Activated CD4-positive, alpha-beta memory T cell treated with anti-CD3 and anti-CD28 coated beads for 36 hours (primary cell): ENCODE measurements at regions not wholly inside any gene's neighbourhood (a gene's known extent, or its start where the extent isn't known, plus 50 kb on each side); places are given as distances from the start of the nearest gene placed in this dataset.
"Not testable (repeated sequence)": the region's sequence is repeated elsewhere in the genome, so short reads cannot be mapped to it uniquely, and the experiment has no call there.

Experiments used
- CTCF ChIA-PET: fragments of 350-600 bp; sonication (Branson Sonifier 250); formaldehyde crosslinking; loops from one replicate; lab custom pipeline; 2021; ENCODE audit warnings: antibody characterized with exemption, inconsistent platforms; lab: Charles Lee
- POLR2A ChIA-PET: fragments of 350-600 bp; sonication (Branson Sonifier 250); formaldehyde crosslinking; loops from one replicate; lab custom pipeline; 2021; ENCODE audit warnings: antibody characterized with exemption; lab: Charles Lee
- DNase-seq: peaks from one replicate; pipeline ENCODE4 v3.0.0-alpha.2; 2020
- H3K27ac Mint-ChIP-seq: one replicate; pipeline ENCODE4 v1.8.0; 2021; ENCODE audit warnings: mixed read lengths
- H3K27me3 Mint-ChIP-seq: one replicate; pipeline ENCODE4 v1.8.0; 2021; ENCODE audit warnings: mixed read lengths
- H3K36me3 Mint-ChIP-seq: one replicate; pipeline ENCODE4 v1.8.0; 2021; ENCODE audit warnings: mixed read lengths
- H3K4me1 Mint-ChIP-seq: one replicate; pipeline ENCODE4 v1.8.0; 2021; ENCODE audit warnings: low read depth, mixed read lengths
- H3K4me3 Mint-ChIP-seq: one replicate; pipeline ENCODE4 v1.8.0; 2021; ENCODE audit warnings: mild to moderate bottlenecking, mixed read lengths
- H3K9me3 Mint-ChIP-seq: one replicate; pipeline ENCODE4 v1.8.0; 2021; ENCODE audit warnings: mixed read lengths
- intact Hi-C: fragments of 100-400 bp; cut with micrococcal nuclease; formaldehyde crosslinking; loops from one replicate; pipeline ENCODE4 v1.15.1; 2023

- Mint-ChIP-seq H3K27ac (no peak overlapping the region), H3K36me3 (no peaks in the 10 kb centered on the region), H3K4me1 (no peaks in the 10 kb centered on the region), H3K9me3 (no peaks in the 10 kb centered on the region), H3K4me3 (no peak overlapping the region), H3K27me3 (no peaks in the 10 kb centered on the region)
- CTCF ChIA-PET = no interaction called here
- intact Hi-C loops = no loop called here
- DNase-seq = no peak
- POLR2A ChIA-PET = no interaction called here
Measured at GRCh38 chr5:75828029-75828428, 110.8 kb upstream of the POC5 start.

- ChIA-PET CTCF (no interaction called here), POLR2A (interaction anchor here (0.6 kb wide), 1 partner anchor 566 kb away, joined by 3 read pairs; no protein-coding TSS in a partner anchor)
- no peak overlapping the region for H3K27ac Mint-ChIP-seq
Measured at GRCh38 chr5:75824323-75824722, 107.1 kb upstream of the POC5 start.

GRCh38 chr5:75823811-75824210 lies 106.6 kb upstream of the POC5 start:
- intact Hi-C loops = no loop called here
- H3K27me3 Mint-ChIP-seq = peaks cover 8% of the 10 kb centered on the region
- CTCF ChIA-PET = no interaction called here

More at GRCh38 chr5:75824323-75824722, 107.1 kb upstream of the POC5 start:
- Mint-ChIP-seq H3K9me3 (no peaks in the 10 kb centered on the region), H3K36me3 (no peaks in the 10 kb centered on the region), H3K4me1 (no peaks in the 10 kb centered on the region), H3K27me3 (peaks cover 5% of the 10 kb centered on the region), H3K4me3 (no peak overlapping the region)
- intact Hi-C loops = no loop called here
- no peak for DNase-seq

GRCh38 chr5:75818661-75819060 lies 101.4 kb upstream of the POC5 start:
- ChIA-PET POLR2A (no interaction called here), CTCF (no interaction called here)
- Mint-ChIP-seq H3K36me3 (no peaks in the 10 kb centered on the region), H3K27me3 (peaks cover 15% of the 10 kb centered on the region), H3K4me3 (no peak overlapping the region), H3K4me1 (no peaks in the 10 kb centered on the region), H3K27ac (no peak overlapping the region), H3K9me3 (no peaks in the 10 kb centered on the region)
- intact Hi-C loops = no loop called here
- no peak for DNase-seq

More at GRCh38 chr5:75823811-75824210, 106.6 kb upstream of the POC5 start:
- DNase-seq = no peak
- no peak overlapping the region for H3K27ac Mint-ChIP-seq
- no peaks in the 10 kb centered on the region for H3K9me3 Mint-ChIP-seq
- no peak overlapping the region for H3K4me3 Mint-ChIP-seq
- no peaks in the 10 kb centered on the region for H3K4me1 Mint-ChIP-seq
- H3K36me3 Mint-ChIP-seq = no peaks in the 10 kb centered on the region
- POLR2A ChIA-PET = interaction anchor here (0.6 kb wide), 1 partner anchor 565 kb away, joined by 3 read pairs; no protein-coding TSS in a partner anchor

GRCh38 chr5:75799695-75800094 lies 82.5 kb upstream of the POC5 start:
- H3K9me3 Mint-ChIP-seq = peaks cover 17% of the 10 kb centered on the region
- POLR2A ChIA-PET, DNase-seq, H3K27ac Mint-ChIP-seq, H3K4me3 Mint-ChIP-seq, intact Hi-C loops, H3K36me3 Mint-ChIP-seq, H3K27me3 Mint-ChIP-seq, CTCF ChIA-PET, H3K4me1 Mint-ChIP-seq: not testable (repeated sequence)

GRCh38 chr5:75769338-75769737 lies 52.1 kb upstream of the POC5 start:
- H3K27me3 Mint-ChIP-seq, H3K27ac Mint-ChIP-seq, intact Hi-C loops, H3K4me3 Mint-ChIP-seq, H3K4me1 Mint-ChIP-seq, DNase-seq, H3K36me3 Mint-ChIP-seq, POLR2A ChIA-PET, CTCF ChIA-PET: not testable (repeated sequence)
- peaks cover 37% of the 10 kb centered on the region for H3K9me3 Mint-ChIP-seq
